ENCODE measurements at regions not wholly inside any gene's neighbourhood (a gene's known extent, or its start where the extent isn't known, plus 50 kb on each side); places are given as distances from the start of the nearest gene placed in this dataset.
A peak's percentile ranks its signal among the peaks of the same experiment; 100 is the strongest.

DNA sequence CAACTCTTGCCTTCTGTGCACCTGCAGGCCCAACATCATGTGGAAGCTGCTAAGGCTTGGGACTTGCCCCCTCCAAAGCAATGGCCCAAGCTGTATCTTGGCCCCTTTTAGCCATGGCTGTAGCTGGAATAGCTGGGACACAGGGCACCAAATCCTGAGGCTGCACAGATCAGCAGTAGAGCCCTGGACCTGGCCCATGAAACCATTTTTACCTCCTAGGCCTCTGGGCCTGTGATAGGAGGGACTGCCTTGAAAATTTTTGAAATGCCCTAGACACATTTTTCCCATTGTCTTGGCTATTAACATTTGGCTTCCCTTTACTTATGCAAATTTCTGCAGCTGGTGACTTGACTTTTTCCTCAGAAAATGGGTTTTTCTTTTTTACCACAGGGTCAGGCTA lies 68.7 kb downstream of the ING1 start:
- TF ChIP-seq, protein P1, sequence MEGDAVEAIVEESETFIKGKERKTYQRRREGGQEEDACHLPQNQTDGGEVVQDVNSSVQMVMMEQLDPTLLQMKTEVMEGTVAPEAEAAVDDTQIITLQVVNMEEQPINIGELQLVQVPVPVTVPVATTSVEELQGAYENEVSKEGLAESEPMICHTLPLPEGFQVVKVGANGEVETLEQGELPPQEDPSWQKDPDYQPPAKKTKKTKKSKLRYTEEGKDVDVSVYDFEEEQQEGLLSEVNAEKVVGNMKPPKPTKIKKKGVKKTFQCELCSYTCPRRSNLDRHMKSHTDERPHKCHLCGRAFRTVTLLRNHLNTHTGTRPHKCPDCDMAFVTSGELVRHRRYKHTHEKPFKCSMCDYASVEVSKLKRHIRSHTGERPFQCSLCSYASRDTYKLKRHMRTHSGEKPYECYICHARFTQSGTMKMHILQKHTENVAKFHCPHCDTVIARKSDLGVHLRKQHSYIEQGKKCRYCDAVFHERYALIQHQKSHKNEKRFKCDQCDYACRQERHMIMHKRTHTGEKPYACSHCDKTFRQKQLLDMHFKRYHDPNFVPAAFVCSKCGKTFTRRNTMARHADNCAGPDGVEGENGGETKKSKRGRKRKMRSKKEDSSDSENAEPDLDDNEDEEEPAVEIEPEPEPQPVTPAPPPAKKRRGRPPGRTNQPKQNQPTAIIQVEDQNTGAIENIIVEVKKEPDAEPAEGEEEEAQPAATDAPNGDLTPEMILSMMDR (IDR thresholded peaks at IDR 0.05; ENCODE audit: low read length, missing control alignments), result no peak
- DNase-seq (ENCODE audit: low read depth), result no peak
- H3K4me3 ChIP-seq (replicated peaks; ENCODE audit: low read depth, low read length), result no peak overlapping the region

DNA sequence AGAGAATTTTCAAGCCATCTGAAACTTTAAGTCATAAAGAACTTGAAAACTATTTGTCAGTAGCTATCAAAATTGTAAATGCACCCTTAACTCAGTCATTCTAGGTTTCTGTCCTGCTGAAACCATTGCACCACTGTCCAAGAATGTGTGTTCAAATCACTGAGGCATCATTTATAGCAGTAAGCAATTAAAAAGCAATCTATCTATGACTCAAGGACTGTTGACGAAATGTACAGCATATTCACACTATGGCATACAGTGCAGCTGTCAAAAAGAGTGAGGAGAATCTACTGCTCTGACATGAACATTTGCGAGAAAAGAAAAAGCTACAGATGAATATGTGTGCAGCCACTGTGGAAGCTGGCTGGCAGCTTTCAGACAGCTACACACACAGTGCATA lies 71.2 kb downstream of the ING1 start:
- no peak overlapping the region for H3K4me3 ChIP-seq (replicated peaks; ENCODE audit: low read depth, low read length)
- TF ChIP-seq, protein P1 (IDR thresholded peaks at IDR 0.05; ENCODE audit: low read length, missing control alignments), result no peak
- DNase-seq (ENCODE audit: low read depth), result no peak

DNA sequence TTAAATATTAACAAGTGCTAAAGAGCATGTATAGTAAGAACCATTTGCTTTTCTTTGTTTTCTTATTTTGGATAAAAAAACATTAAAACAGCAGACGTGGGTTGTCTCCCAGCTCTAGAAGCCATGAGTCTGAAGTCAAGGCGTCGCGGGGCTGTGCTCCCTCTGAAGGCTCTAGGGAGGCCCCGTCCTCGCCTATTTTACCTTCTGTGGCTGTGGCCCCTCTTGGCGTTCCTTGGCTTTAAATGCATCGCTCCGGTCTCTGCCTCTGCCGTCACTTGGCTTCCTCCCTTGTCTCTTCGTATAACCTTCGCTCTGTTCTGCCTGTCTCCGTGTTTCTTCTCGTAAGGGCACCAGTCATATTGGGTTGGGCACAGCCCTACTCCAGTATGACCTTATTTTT lies 75.3 kb downstream of the ING1 start:
- DNase-seq (ENCODE audit: low read depth), result no peak
- TF ChIP-seq, protein P1 (IDR thresholded peaks at IDR 0.05; ENCODE audit: low read length, missing control alignments), result no peak
- H3K4me3 ChIP-seq (replicated peaks; ENCODE audit: low read depth, low read length), result no peak overlapping the region

DNA sequence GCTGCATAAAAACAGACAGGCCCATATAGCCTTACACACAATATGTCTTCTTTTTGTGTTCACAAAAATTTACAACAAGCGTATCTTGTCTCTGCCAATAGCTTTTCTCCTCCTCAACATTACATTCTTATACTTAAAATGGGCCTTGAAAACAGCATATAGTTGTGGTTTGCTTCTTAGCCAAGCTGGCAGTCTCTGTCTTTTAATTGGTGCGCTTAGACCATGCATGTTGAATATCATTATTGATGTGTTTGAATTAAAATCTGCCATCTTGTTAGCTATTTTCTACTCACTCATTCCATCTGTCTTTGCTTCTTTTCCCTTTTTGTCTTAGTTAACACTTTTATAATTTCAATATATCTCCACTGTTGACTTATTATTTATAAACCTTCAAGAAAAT lies 76.4 kb downstream of the ING1 start:
- TF ChIP-seq, protein P1 (IDR thresholded peaks at IDR 0.05; ENCODE audit: low read length, missing control alignments), result no peak
- no peak overlapping the region for H3K4me3 ChIP-seq (replicated peaks; ENCODE audit: low read depth, low read length)
- DNase-seq (ENCODE audit: low read depth), result no peak

DNA sequence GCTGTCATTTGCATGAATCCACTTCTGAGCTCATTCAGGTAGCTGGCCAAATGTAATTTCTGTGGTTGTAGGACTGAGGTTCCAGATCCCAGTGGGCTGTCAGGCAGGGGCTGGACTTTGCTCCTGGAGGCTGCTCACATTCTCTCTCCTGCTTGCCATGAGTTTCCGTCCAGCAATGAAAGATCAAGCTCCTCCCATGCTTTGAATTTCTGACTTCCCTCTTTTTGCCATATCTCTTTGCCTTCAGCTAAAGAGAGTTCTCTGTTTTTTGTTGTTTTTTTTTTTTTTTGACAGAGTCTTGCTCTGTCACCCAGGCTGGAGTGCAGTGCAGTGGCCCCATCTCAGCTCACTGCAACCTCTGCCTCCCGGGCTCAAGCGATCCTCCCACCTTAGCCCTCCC lies 76.9 kb downstream of the ING1 start:
- no peak for DNase-seq (ENCODE audit: low read depth)
- no peak overlapping the region for H3K4me3 ChIP-seq (replicated peaks; ENCODE audit: low read depth, low read length)
- TF ChIP-seq, protein P1 (IDR thresholded peaks at IDR 0.05; ENCODE audit: low read length, missing control alignments), result no peak

DNA sequence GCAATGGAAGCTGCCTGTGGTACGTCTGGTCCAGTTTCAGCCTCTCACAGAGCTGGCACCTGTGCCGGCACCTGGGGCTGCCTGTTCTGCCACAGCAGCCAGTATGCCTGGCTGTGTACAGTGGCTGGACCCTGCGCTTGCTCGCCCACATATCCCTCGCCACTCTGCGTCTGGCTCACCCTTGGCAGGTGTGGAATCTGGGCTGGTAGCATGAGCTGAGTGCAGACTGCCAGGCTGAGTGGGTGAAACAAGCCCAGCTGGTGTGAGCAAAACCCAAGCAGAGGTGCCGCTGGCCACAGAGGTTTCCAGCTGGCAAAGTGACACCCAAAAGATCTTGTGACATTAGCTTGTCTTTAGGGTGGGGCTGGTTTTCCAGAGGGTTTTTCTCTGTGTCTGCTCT lies 80.7 kb downstream of the ING1 start:
- TF ChIP-seq, protein P1 (IDR thresholded peaks at IDR 0.05; ENCODE audit: low read length, missing control alignments), result no peak
- H3K4me3 ChIP-seq (replicated peaks; ENCODE audit: low read depth, low read length), result no peak overlapping the region
- DNase-seq (ENCODE audit: low read depth), result no peak

DNA sequence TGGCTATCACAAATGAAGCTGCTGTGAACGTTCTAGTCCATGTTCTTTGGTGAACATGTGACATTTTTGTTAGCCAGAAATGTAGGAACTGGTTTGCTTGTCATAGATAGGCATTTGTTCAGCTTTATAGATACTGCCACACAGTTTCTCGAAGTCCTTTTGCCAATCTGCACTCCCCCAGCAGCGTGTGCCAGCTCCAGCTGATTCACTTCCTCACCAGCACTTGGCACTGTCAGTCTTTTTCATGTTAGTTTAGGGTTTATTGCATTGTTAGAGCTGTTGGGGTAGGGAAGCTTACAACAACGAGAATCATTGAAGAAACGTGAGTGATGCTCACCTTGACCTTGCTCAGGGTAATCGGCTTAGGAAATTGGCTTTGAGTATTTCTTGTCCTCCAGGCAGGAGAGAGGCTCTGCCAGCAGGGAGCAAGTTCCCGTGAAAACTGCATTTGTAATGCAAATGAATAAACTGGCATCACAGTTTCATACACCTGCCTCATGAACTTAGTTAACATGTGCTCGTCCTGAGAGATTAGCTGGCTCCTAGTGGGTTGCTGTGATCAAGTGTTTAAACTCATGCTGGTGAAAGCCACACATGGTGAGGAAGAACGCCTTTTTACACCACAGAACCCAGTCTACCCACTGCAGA lies 83.9 kb downstream of the ING1 start:
- H3K4me3 ChIP-seq (replicated peaks; ENCODE audit: low read depth, low read length), result no peak overlapping the region
- TF ChIP-seq, protein P1 (IDR thresholded peaks at IDR 0.05; ENCODE audit: low read length, missing control alignments), result no peak
- DNase-seq (ENCODE audit: low read depth), result peak; percentile 44
